Activated CD4-positive, alpha-beta T cell treated with anti-CD3 and anti-CD28 coated beads for 36 hours (primary cell): ENCODE measurements at regions not wholly inside any gene's neighbourhood (a gene's known extent, or its start where the extent isn't known, plus 50 kb on each side); places are given as distances from the start of the nearest gene placed in this dataset.

Source experiments
- ATAC-seq: fragments of 200-7000 bp; cut with Tn5 transposase; one replicate; pipeline ENCODE4 v1.10.0; 2021; ENCODE audit warnings: mild to moderate bottlenecking, moderate library complexity
- CTCF ChIA-PET: fragments of 350-600 bp; sonication (Branson Sonifier 250); formaldehyde crosslinking; loops from one replicate; lab custom pipeline; 2021; ENCODE audit warnings: antibody characterized with exemption; lab: Charles Lee
- POLR2A ChIA-PET: fragments of 350-600 bp; sonication (Branson Sonifier 250); formaldehyde crosslinking; loops from one replicate; lab custom pipeline; 2021; ENCODE audit warnings: antibody characterized with exemption, inconsistent platforms; lab: Charles Lee
- DNase-seq: peaks from one replicate; pipeline ENCODE4 v3.0.0-alpha.2; 2020
- H3K27ac Mint-ChIP-seq: one replicate; pipeline ENCODE4 v1.8.0; 2021; ENCODE audit warnings: mixed read lengths
- H3K27me3 Mint-ChIP-seq: one replicate; pipeline ENCODE4 v1.8.0; 2021; ENCODE audit warnings: mixed read lengths
- H3K36me3 Mint-ChIP-seq: one replicate; pipeline ENCODE4 v1.8.0; 2021; ENCODE audit warnings: low read depth, mixed read lengths
- H3K4me1 Mint-ChIP-seq: one replicate; pipeline ENCODE4 v1.8.0; 2021; ENCODE audit warnings: mixed read lengths
- H3K4me3 Mint-ChIP-seq: one replicate; pipeline ENCODE4 v1.8.0; 2021; ENCODE audit warnings: mild to moderate bottlenecking, moderate library complexity, mixed read lengths
- H3K9me3 Mint-ChIP-seq: one replicate; pipeline ENCODE4 v1.8.0; 2021; ENCODE audit warnings: low read depth, mixed read lengths
- intact Hi-C, 2 experiments: fragments of 100-400 bp; cut with DNase I in 1 of 2; cut with micrococcal nuclease in 1 of 2; formaldehyde crosslinking; loops; one replicate each; pipeline versions ENCODE4 v1.14.2 to v1.15.1; 2022 to 2024; cut with DNase I, micrococcal nuclease

DNA sequence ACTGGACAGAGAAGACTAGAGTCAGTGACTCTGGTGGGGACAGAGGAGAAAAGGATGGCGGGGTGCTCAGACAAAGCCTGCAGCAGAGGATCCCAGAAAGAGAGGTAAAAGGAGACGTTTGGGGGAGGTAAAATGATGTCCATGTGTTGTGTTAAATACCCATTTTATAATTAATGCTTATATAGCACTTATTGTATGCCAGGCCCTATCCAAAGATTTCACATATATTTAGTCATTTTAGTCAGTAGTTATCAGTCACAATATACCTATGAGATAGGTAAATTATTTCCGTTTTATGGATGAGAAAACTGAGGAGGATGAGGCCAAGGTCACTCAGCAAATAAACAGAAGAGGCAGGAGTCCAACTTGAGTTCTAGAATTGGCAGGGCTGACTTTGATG, 144.6 kb upstream of the SEMA3E start:
- no peak overlapping the region for H3K4me3 Mint-ChIP-seq
- H3K36me3 Mint-ChIP-seq, result no peaks in the 10 kb centered on the region
- no peak for DNase-seq
- CTCF ChIA-PET, result no interaction called here
- no peak overlapping the region for H3K27ac Mint-ChIP-seq
- no peaks in the 10 kb centered on the region for H3K4me1 Mint-ChIP-seq
- intact Hi-C loops, result no loop called here
- no peaks in the 10 kb centered on the region for H3K27me3 Mint-ChIP-seq
- POLR2A ChIA-PET, result no interaction called here
- no peaks in the 10 kb centered on the region for H3K9me3 Mint-ChIP-seq
- no peak for ATAC-seq

DNA sequence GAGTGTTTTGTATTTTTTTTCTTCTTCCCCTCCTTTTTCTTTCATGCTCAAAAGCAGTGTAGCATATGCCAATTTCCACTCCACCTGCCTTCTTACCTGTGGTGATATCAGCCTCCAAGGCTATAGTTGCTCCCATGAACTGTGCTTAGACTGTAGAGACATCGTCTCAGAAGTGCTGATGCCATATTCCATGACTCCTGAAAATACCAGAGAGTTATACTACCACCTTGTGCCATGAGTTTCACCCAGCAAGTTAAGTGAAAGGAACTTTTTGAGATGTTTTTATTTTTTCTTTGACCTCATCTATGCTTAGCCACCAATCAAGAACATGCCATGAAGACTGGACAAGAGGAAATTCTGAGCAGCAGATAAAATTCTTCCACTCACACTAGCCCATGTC, 142.8 kb upstream of the SEMA3E start:
- no peaks in the 10 kb centered on the region for H3K9me3 Mint-ChIP-seq
- no peaks in the 10 kb centered on the region for H3K36me3 Mint-ChIP-seq
- ChIA-PET POLR2A (no interaction called here), CTCF (no interaction called here)
- DNase-seq, result no peak
- H3K27ac Mint-ChIP-seq, result no peak overlapping the region
- intact Hi-C loops, result no loop called here
- H3K27me3 Mint-ChIP-seq, result no peaks in the 10 kb centered on the region
- H3K4me3 Mint-ChIP-seq, result no peak overlapping the region
- H3K4me1 Mint-ChIP-seq, result no peaks in the 10 kb centered on the region
- ATAC-seq, result no peak

DNA sequence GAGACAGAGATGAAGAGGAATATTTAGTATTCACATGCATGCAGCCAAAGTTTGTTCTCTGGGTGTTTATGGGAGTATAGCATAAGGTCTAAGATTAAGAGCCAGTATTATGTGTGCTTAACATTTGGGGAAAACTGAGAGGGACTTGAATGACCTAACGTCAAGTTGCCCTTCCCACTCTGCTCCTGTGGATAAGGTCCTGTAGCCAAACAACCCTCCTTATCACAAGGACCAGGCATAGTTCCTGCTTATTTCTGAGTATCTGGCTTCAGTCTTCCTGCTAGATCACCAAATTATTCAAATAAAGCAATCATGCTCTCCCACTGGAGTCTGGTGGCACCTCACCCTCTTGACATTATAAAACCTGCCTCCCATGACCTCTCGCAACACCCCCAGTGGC, 137.9 kb upstream of the SEMA3E start:
- no peak for ATAC-seq
- Mint-ChIP-seq H3K27ac (no peak overlapping the region), H3K36me3 (no peaks in the 10 kb centered on the region), H3K9me3 (no peaks in the 10 kb centered on the region), H3K4me3 (no peak overlapping the region), H3K4me1 (no peaks in the 10 kb centered on the region), H3K27me3 (no peaks in the 10 kb centered on the region)
- ChIA-PET CTCF (no interaction called here), POLR2A (no interaction called here)
- no peak for DNase-seq
- intact Hi-C loops, result no loop called here

DNA sequence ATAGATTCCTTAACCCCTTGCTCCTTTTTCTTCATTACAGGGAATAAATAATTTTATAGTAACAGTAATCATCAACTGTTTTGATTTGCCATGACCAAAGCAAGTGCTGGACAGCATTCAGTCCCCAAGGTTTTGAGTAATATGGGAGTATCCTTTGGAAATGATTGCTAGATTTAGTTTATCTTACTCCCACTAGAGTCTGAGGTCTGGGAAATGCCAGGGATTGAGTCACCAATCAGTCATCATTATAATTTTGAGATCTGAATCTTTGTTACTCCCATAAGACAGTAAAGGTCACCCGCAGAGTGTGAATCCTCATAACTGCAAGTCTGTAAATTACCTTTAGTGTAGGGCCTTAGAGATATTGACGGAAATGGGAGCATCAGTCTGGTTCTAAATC, 133.7 kb upstream of the SEMA3E start:
- H3K4me1 Mint-ChIP-seq, result no peaks in the 10 kb centered on the region
- ChIA-PET POLR2A (no interaction called here), CTCF (no interaction called here)
- no peaks in the 10 kb centered on the region for H3K27me3 Mint-ChIP-seq
- ATAC-seq (no peak), DNase-seq (no peak)
- H3K4me3 Mint-ChIP-seq, result no peak overlapping the region
- no peaks in the 10 kb centered on the region for H3K36me3 Mint-ChIP-seq
- no peak overlapping the region for H3K27ac Mint-ChIP-seq
- H3K9me3 Mint-ChIP-seq, result no peaks in the 10 kb centered on the region
- intact Hi-C loops, result no loop called here

DNA sequence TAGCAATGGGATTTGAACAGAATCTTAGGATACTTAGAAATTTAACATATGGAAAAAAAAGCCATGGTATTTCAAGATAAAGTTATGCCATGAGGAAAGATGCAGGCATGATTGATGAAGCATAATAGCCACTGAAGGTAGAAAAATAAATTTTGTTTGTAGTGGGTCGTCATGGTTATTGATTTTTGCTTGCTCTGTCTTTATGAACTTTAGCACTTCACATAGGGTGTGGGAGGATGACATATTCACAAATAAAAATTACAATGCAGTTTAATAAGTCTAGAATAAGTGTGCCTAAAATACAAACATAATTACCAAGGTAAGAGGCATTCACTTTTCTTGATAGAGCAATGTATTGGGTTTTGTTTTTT, 129.1 kb upstream of the SEMA3E start:
- no peak for DNase-seq
- Mint-ChIP-seq H3K36me3 (no peaks in the 10 kb centered on the region), H3K9me3 (peaks cover 1% of the 10 kb centered on the region), H3K27me3 (no peaks in the 10 kb centered on the region), H3K27ac (no peak overlapping the region), H3K4me1 (no peaks in the 10 kb centered on the region), H3K4me3 (no peak overlapping the region)
- no peak for ATAC-seq
- intact Hi-C loops, result no loop called here
- CTCF ChIA-PET, result no interaction called here
- POLR2A ChIA-PET, result no interaction called here

DNA sequence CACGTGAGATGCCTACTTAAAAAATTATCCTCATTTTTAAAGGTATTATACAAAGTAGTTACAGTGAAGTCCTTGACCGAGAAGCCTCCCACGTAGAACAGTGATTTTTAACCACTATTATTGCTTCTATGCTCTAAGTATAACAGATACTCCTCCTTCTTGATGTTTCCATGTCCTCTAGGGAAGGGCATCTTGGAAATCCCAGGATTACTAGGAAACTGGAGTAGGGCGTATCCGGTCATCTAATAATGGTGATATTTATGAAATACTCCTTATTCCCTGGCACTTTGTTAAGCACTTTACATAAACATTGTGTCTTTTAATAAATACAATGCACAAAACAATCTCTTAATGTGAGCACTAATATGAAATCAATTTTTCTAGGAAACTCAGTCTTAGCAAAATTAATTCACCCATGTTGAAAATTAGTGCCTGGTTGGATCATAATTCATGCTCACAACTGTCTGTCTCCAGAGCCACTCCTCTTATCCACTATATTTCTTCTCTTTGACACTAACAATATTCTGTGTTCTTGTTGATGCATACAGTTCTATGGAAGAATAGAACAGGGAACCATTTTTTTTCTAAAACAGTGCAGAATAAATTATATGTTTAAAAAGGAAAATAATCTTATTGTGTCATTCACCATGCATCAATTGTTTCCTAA, 128.6 kb upstream of the SEMA3E start:
- H3K4me1 Mint-ChIP-seq, result no peaks in the 10 kb centered on the region
- intact Hi-C loops, result no loop called here
- ChIA-PET POLR2A (no interaction called here), CTCF (no interaction called here)
- H3K9me3 Mint-ChIP-seq, result peaks cover 1% of the 10 kb centered on the region
- H3K27ac Mint-ChIP-seq, result no peak overlapping the region
- ATAC-seq (no peak), DNase-seq (no peak)
- no peak overlapping the region for H3K4me3 Mint-ChIP-seq
- no peaks in the 10 kb centered on the region for H3K36me3 Mint-ChIP-seq
- no peaks in the 10 kb centered on the region for H3K27me3 Mint-ChIP-seq

DNA sequence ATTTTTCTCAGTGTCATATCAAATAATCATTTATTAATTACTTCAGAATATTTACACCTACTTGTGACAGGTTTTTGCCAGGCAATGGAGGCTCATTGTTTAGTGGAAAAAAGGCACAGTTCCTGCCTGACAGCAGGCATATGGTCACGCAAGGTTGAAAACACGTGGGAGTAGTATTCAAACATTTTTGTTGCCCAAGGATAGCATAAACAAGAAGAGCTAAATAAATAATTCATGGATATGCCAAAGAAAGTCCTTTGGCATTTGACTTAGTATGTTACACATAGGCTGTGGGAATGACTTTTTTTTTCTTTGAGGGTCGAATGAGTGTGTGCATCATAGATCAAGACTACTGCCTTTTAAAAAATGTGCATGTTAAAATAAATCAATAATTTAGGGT, 120.5 kb upstream of the SEMA3E start:
- no peaks in the 10 kb centered on the region for H3K36me3 Mint-ChIP-seq
- ATAC-seq (no peak), DNase-seq (no peak)
- ChIA-PET POLR2A (no interaction called here), CTCF (no interaction called here)
- intact Hi-C loops, result no loop called here
- no peaks in the 10 kb centered on the region for H3K27me3 Mint-ChIP-seq
- H3K4me1 Mint-ChIP-seq, result no peaks in the 10 kb centered on the region
- no peaks in the 10 kb centered on the region for H3K9me3 Mint-ChIP-seq
- no peak overlapping the region for H3K4me3 Mint-ChIP-seq
- H3K27ac Mint-ChIP-seq, result no peak overlapping the region

DNA sequence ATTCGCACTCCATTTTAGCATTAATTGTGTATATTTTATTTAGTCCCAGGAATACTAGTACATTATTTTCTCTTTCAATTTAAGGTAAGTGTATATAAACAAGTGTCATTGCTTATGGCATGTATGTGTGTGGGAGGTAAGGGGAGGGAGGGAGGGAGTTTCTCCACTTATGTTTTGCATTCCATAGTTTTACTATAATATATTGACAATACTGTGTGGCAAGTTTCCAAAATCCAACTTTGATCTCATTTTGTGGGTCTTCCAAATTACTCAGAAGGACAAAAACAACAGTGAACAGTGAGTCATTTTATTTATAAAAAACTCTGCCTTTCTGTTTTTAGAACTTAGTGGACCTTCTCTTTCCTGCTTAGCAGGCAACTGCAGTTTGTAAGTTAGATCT, 102.3 kb upstream of the SEMA3E start:
- ChIA-PET CTCF (no interaction called here), POLR2A (no interaction called here)
- Mint-ChIP-seq H3K36me3 (no peaks in the 10 kb centered on the region), H3K4me1 (no peaks in the 10 kb centered on the region), H3K27me3 (no peaks in the 10 kb centered on the region), H3K4me3 (no peak overlapping the region), H3K27ac (no peak overlapping the region), H3K9me3 (peaks cover 3% of the 10 kb centered on the region)
- intact Hi-C loops, result no loop called here
- DNase-seq, result no peak
- no peak for ATAC-seq

DNA sequence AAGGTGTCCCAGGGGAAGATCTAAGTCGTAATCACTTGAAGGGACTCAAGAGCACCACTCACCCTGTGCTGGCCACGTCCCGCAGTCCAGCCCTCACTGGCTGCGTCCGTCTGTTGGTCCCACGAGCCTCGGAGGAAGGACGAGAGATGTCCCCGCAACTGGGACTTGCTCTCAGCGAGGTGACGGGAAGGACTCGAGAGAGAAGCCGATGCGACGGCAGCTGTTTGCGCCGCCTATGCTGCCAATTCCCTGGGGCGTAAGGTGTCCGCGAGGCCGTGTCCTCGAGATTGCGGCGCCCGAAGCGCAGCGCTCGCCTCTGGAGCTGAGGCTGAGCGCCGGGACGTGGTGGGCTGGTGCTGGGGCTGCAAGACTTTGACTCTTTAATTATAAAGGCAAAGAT, 100.6 kb upstream of the SEMA3E start:
- POLR2A ChIA-PET, result no interaction called here
- intact Hi-C loops, result no loop called here

DNA sequence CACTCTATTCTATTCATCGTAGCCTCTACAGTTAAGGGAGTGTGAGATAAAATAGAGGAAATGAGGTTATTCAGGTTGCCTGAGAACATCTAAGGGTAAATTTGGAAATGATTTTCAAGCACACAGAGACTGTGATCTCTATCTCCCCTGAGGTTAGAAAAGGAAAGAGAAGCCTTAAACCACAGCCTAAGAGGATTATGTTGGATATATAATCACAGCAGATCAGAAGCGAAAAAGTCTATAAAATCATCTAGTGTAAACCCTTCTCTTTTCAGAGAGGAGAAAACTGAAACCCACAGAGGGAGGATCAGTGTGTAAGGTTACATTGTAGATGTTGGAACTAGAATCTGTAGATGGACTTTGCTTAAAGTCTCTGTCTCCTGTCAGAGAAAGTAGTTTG, 90.6 kb upstream of the SEMA3E start:
- Mint-ChIP-seq H3K4me3 (no peak overlapping the region), H3K4me1 (no peaks in the 10 kb centered on the region), H3K27me3 (no peaks in the 10 kb centered on the region), H3K27ac (no peak overlapping the region), H3K9me3 (peaks cover 3% of the 10 kb centered on the region), H3K36me3 (no peaks in the 10 kb centered on the region)
- ChIA-PET POLR2A (no interaction called here), CTCF (no interaction called here)
- intact Hi-C loops, result no loop called here
- DNase-seq (no peak), ATAC-seq (no peak)

More for the DNA sequence above, 100.6 kb upstream of the SEMA3E start:
- no peak for ATAC-seq
- Mint-ChIP-seq H3K4me1 (no peaks in the 10 kb centered on the region), H3K27ac (no peak overlapping the region), H3K4me3 (no peak overlapping the region), H3K27me3 (no peaks in the 10 kb centered on the region), H3K36me3 (no peaks in the 10 kb centered on the region), H3K9me3 (peaks cover 3% of the 10 kb centered on the region)
- CTCF ChIA-PET, result no interaction called here
- DNase-seq, result no peak

DNA sequence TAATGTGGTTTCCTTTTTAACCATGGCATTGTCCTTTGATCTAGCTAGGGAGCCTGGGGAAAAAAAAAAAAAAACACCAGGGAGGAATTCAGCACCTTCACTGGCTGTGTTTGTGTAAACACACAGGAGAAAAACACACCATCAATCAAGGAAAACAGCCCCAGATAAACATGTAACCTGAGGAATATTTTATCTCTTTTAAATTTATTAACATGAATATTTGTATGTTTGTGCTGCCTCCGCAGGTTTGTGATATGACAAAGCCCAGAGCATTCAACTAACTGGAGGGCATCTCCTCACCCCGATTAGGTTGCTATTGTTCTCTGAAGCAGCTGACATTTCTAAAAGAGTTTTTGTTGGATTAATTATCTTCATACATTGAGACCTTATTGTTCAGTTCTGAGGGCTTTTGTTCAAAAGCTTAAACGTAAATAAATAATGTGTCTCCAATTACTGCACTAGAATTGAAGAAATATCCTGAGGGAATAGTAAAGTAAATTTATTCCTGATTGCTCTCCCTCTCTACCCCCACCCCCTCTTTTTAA, 89.4 kb upstream of the SEMA3E start:
- no peak overlapping the region for H3K4me3 Mint-ChIP-seq
- no peak for DNase-seq
- no peak overlapping the region for H3K27ac Mint-ChIP-seq
- ChIA-PET POLR2A (no interaction called here), CTCF (no interaction called here)
- no peaks in the 10 kb centered on the region for H3K27me3 Mint-ChIP-seq
- H3K4me1 Mint-ChIP-seq, result no peaks in the 10 kb centered on the region
- no peaks in the 10 kb centered on the region for H3K36me3 Mint-ChIP-seq
- H3K9me3 Mint-ChIP-seq, result peaks cover 3% of the 10 kb centered on the region
- no peak for ATAC-seq
- intact Hi-C loops, result no loop called here

DNA sequence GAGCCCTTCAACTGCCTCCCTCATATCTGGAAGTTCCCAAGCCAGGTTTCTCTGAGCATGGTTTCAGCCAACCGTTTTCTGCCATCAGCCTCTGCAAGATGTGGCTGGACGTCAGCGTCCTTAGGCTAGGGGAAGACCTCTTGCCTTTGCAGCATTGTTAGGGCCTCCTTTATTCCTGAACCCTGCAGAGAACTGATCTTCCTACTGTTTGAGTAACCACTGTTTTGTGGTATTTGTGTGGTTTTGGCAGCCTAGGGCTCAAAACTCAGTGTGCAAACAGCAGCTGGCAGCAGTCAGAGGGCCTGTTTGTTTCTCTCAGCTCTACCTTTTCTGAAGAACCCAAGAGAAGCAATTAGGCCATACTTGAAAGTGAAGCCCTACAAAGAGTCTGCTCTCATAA, 83.4 kb upstream of the SEMA3E start:
- H3K36me3 Mint-ChIP-seq, result no peaks in the 10 kb centered on the region
- ATAC-seq, result no peak
- ChIA-PET POLR2A (no interaction called here), CTCF (no interaction called here)
- no peak overlapping the region for H3K4me3 Mint-ChIP-seq
- H3K27me3 Mint-ChIP-seq, result no peaks in the 10 kb centered on the region
- DNase-seq, result no peak
- intact Hi-C loops, result no loop called here
- H3K4me1 Mint-ChIP-seq, result no peaks in the 10 kb centered on the region
- H3K9me3 Mint-ChIP-seq, result no peaks in the 10 kb centered on the region
- no peak overlapping the region for H3K27ac Mint-ChIP-seq

DNA sequence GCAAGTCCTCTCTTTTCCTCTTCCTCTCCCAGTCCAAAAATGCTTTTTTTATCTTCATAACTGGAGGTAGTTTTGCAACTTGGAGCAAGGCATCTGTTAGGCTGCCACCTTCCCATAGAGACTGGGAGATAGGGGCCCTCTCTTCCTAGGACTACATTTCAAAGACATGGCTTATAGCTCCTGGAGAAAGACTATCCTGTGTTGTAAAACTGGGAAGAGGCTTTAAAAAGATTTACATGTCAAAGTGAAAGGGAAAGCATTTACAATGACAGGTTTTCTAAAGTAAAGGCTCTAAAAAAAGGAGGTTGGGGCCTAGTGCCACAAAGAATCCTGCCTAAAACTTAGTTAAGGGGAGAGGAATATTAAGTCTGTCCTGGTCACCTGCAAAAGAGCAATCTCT, 82.2 kb upstream of the SEMA3E start:
- intact Hi-C loops, result no loop called here
- H3K27me3 Mint-ChIP-seq, result no peaks in the 10 kb centered on the region
- POLR2A ChIA-PET, result no interaction called here
- DNase-seq (no peak), ATAC-seq (no peak)
- H3K9me3 Mint-ChIP-seq, result no peaks in the 10 kb centered on the region
- CTCF ChIA-PET, result no interaction called here
- H3K4me1 Mint-ChIP-seq, result no peaks in the 10 kb centered on the region
- H3K36me3 Mint-ChIP-seq, result no peaks in the 10 kb centered on the region
- no peak overlapping the region for H3K27ac Mint-ChIP-seq
- H3K4me3 Mint-ChIP-seq, result no peak overlapping the region
